ENCODE measurements at regions not wholly inside any gene's neighbourhood (a gene's known extent, or its start where the extent isn't known, plus 50 kb on each side); places are given as distances from the start of the nearest gene placed in this dataset.
"Not testable (repeated sequence)": the region's sequence is repeated elsewhere in the genome, so short reads cannot be mapped to it uniquely, and the experiment has no call there.

DNA sequence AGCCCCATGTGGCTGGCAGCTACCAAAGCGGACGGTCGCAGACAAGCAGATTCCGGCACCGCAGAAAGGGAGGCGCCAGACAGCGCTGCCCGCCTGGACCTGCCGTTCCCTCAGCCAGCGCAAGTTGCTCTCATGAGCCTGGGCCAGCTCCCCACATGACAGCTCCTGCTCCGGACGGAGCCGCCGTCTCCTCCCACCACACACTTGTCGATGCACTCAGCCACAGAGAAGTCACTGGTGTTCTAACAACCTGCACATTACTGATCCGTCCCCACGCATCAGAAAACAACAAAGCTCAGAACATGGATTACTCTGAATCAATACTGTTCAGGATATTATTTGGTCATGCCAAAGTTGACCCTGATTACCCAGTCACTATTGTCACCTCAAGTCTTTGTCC lies 74.4 kb upstream of the TNK2 start:
- DNase-seq (ENCODE audit: low spot score); in situ Hi-C loops (cut with MboI; ENCODE audit: low pct_unique_long_range_greater_than_20kb, low sequenced_read_pairs, unreplicated experiment): not testable (repeated sequence)

DNA sequence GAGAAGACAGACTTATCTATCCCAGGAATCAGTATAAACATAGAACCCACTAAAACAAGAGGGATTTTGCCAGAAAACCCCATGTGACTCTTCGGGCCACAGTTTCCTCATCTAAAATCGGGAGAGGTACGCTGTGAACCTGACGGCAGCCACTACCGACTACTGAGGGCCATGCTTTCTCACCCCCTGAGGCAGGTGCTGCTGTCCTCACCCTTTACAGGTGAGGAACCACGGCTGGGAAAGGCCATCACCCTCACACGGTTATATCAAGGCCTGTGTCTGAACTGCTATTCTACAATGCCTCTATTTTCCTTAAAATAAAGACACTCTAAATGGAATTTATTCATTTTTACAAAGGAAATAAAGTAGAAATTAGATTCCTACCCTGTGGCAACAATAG lies 73.4 kb upstream of the TNK2 start:
- in situ Hi-C loops (cut with MboI; ENCODE audit: low pct_unique_long_range_greater_than_20kb, low sequenced_read_pairs, unreplicated experiment); DNase-seq (ENCODE audit: low spot score): not testable (repeated sequence)

DNA sequence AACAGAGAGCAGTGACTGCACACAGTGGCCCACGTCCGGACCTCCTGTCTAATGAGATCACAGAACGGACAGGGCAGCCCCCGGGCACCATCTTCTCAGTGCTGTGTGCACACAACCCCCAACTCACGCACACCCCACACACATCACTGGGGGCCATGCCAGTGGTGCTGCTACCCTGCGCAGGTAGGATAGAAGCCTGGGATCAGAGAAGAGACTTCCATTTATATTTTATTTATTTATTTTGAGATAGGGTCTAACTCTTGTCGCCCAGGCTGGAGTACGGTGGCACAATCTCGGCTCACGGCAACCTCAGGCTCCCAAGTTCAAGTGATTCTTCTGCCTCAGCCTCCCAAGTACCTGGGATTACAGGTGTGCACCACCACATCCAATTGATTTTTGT lies 71.5 kb upstream of the TNK2 start:
- DNase-seq (ENCODE audit: low spot score); in situ Hi-C loops (cut with MboI; ENCODE audit: low pct_unique_long_range_greater_than_20kb, low sequenced_read_pairs, unreplicated experiment): not testable (repeated sequence)

DNA sequence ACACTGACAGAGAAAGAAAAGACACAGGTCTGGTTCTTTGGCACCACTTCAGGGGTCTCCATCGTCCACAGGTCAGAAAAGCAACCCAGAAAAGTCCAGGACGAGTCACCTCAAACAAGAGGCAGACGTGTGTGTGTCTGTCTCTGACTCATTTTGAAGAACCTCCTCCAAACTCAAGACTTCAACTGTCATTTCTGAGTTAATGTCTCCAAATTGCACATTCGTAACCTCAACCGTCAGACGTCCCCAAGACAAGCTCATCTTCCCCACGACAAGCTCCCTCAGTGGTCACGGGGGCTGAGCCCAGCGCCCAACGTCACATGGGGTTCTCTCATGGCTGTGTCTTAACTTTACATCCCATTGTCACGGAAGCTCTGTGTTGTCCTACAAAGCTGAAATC lies 70.2 kb upstream of the TNK2 start:
- in situ Hi-C loops (cut with MboI; ENCODE audit: low pct_unique_long_range_greater_than_20kb, low sequenced_read_pairs, unreplicated experiment); DNase-seq (ENCODE audit: low spot score): not testable (repeated sequence)

DNA sequence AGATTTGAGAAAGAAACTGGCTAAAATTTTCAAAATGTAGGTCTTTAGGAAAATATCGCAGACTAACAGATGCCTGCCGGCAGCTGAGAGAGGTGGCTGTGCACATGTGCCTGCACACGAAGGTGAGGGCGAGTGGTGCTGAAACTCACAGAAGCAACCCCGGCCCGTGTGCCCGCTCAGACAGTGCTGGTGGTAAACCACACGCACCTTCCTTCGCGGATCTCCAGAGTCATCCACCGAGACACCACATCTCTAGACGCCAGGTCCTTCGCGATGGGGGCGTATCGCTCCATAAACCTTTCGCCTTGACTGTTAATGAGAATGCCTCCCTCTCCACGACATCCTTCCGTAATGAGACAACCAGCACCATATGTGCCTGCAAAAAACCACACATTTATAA lies 68.5 kb upstream of the TNK2 start:
- in situ Hi-C loops (cut with MboI; ENCODE audit: low pct_unique_long_range_greater_than_20kb, low sequenced_read_pairs, unreplicated experiment), result not testable (repeated sequence)

DNA sequence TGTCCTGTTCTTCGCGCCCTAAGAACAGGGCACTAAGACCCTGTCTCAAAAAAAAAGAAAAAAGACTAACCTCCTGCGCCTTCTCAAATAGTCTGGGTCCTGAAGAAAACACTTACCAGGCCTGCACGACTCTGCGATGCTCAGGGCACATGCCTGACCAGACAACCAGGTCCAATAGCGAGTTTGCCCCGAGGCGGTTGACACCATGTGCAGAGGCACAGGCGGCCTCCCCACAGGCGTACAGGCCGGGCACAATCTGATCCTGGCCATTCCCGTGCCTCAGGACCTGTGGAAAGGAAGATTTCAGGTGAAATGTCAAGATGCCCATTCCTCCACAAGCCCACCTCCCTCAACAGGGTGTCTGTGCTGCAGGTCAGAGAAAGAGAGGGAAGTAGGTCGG lies 65.9 kb upstream of the TNK2 start:
- in situ Hi-C loops (cut with MboI; ENCODE audit: low pct_unique_long_range_greater_than_20kb, low sequenced_read_pairs, unreplicated experiment); DNase-seq (ENCODE audit: low spot score): not testable (repeated sequence)

More for the DNA sequence above, 68.5 kb upstream of the TNK2 start:
- DNase-seq (ENCODE audit: low spot score), result not testable (repeated sequence)

DNA sequence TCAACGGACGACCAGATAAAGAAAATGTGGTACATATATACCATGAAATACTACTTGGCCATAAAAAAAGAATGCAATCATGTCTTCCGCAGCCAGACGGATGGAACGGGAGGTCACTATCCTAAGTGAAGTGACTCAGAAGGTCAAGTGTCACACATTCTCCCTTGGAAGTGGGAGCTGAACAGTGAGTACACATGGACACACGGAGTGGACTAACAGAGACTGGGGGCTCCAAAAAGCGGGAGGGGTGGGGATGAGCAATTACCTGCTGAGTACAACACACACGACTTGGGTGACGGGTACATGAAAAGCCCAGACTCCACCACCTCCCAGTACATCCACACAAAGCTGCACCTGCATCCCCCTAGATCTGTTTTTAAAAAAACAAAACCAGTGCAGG lies 62.5 kb upstream of the TNK2 start:
- in situ Hi-C loops (cut with MboI; ENCODE audit: low pct_unique_long_range_greater_than_20kb, low sequenced_read_pairs, unreplicated experiment); DNase-seq (ENCODE audit: low spot score): not testable (repeated sequence)

DNA sequence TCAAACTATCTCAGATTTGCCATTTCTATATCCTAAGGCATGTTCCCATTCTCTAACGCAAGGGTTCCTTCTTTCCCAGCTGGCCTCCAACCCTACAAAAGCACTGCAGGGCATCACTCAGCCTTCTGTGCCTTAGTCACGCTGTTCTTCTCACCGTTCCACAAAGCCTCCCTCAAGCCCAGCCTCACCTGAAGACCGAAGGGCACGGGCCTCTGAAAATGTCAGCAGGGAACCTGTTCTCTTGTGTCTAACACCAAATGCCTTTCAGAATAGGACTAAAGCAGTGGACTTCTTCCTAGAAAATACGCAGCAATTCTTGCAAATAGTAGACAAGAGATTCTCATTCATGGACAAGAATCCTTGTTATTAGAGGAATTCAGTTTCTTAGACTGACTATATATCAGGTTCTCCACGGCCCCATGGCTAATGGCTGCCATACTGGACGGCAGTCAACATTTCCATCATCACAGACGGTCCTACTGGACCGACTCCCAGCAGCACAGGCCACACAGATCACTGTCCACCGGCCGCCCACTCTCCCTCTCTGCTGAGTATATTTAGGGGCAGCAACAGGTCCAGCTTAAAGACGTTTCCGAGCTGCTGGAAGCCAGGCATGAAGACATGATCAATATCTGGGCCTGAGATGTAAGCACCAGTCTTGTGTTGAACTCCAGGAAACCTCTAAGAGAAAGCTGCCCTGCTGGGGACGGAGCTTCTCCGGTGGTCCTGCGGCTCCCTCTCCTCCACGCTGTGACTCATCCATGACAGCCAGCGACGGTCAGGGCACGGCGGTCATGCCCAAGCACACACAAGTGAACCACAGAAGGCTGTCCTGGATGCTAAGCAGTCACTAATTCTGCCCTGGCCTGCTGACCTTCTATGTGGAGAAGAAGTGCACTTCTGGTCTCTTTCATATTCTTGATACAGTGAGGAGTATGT lies 61.8 kb upstream of the TNK2 start:
- in situ Hi-C loops (cut with MboI; ENCODE audit: low pct_unique_long_range_greater_than_20kb, low sequenced_read_pairs, unreplicated experiment); DNase-seq (ENCODE audit: low spot score): not testable (repeated sequence)

DNA sequence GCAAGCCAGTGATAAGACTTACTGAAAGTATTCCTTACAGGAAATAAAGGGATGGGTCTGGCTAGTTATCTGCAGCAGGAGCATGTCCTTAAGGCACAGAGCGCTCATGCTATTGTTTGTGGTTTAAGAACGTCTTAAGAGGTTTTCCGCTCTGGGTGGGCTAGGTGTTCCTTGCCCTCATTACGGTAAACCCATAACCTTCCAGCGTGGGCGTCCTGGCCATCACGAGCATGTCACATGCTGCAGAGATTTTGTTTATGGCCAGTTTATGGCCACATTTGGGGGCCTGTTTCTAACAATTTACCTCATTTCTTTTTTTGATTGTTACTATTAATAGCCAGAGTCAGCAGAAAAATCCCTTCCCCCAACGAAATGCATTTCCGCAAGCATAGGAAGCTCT lies 61.0 kb upstream of the TNK2 start:
- DNase-seq (ENCODE audit: low spot score); in situ Hi-C loops (cut with MboI; ENCODE audit: low pct_unique_long_range_greater_than_20kb, low sequenced_read_pairs, unreplicated experiment): not testable (repeated sequence)

DNA sequence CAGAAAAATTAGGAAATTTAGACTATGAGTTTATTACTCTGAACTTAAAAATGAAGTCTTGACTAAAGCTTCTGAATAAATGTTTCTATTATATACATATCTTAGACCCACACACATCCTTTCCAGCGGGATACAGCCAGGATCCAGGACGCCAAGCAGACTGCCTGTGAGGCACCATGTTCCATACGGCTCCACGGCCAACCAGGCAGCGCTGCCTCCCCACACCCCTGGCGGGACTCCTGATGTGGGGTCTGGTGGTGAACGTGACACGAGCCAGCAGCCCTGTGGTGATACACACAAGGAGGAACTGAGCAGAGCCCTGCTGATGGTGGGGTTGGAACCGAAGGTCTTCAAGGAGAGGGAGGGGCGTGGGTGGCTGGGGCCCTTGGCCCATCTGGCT lies 59.8 kb upstream of the TNK2 start:
- DNase-seq (ENCODE audit: low spot score); in situ Hi-C loops (cut with MboI; ENCODE audit: low pct_unique_long_range_greater_than_20kb, low sequenced_read_pairs, unreplicated experiment): not testable (repeated sequence)

DNA sequence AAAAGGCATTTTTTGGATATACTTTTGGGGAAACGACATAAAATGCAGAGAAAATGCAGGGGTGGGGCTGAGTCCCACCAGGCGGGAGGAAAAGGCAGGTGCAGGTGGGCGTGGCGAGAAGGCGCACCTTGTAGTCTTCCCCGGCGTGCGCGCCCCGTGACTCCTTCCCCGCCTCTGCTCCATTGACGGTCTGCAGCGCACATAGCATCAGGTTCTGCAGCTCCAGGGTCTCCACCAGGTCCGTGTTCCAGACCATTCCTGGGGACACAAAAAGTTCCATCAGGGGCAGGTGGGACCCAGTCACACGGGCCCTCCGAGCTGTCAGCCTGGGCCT lies 59.0 kb upstream of the TNK2 start:
- in situ Hi-C loops (cut with MboI; ENCODE audit: low pct_unique_long_range_greater_than_20kb, low sequenced_read_pairs, unreplicated experiment), result not testable (repeated sequence)

DNA sequence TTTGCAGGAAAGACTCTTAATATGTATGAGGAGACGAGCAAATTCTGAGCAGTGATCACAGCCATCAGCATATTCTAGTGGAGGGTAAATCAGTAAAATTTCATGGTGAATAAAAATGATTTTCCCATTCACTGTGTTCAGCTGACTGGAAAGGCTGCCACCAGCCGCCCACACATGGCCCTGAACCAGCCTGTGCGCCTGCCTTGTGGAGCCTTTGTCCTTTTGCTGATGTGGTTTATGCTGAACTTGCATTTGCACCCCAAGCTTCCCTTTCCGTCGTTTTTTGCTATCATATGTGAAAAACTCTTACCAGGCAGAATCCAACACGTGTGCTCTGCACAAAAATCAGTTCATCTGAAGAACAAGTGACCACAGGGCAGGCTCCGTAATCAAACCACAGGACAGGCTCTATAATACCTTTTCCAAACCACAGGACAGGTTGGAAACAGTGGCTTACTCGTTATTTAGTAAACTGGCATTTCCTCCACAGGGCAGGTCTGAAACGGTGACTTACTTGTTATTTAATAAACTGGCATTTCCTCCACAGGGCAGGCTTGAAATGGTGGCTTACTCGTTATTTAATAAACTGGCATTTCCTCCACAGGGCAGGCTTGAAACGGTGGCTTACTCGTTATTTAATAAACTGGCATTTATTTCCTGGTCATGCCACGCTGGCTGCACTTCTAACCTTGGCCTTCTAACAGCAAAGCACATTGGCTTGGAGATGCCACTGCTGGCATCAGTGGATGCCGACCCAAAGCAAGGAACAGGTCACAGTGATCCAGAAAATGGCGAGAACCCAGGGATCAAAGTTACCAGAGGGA lies 58.4 kb upstream of the TNK2 start:
- in situ Hi-C loops (cut with MboI; ENCODE audit: low pct_unique_long_range_greater_than_20kb, low sequenced_read_pairs, unreplicated experiment); DNase-seq (ENCODE audit: low spot score): not testable (repeated sequence)

More for the DNA sequence above, 59.0 kb upstream of the TNK2 start:
- DNase-seq (ENCODE audit: low spot score), result not testable (repeated sequence)

DNA sequence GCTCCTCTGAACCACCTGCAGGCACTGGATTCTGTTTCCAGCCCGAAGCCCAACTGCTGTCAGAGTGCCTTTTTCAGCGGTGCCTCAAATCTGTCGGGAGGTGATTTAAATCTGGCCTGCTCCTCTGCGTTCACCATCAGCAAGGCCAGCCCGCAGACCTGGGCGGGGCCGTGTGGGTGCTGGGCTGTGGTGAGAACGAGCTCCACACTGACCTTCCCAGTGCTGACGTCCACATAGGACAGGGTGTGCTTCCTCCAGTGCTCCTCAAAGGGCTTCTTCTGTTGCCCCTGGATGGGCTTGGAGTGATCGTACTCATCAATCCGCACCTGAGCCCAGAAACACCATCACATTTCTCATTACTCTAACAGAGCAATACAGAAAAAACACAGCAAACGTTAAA lies 56.9 kb upstream of the TNK2 start:
- DNase-seq (ENCODE audit: low spot score); in situ Hi-C loops (cut with MboI; ENCODE audit: low pct_unique_long_range_greater_than_20kb, low sequenced_read_pairs, unreplicated experiment): not testable (repeated sequence)

DNA sequence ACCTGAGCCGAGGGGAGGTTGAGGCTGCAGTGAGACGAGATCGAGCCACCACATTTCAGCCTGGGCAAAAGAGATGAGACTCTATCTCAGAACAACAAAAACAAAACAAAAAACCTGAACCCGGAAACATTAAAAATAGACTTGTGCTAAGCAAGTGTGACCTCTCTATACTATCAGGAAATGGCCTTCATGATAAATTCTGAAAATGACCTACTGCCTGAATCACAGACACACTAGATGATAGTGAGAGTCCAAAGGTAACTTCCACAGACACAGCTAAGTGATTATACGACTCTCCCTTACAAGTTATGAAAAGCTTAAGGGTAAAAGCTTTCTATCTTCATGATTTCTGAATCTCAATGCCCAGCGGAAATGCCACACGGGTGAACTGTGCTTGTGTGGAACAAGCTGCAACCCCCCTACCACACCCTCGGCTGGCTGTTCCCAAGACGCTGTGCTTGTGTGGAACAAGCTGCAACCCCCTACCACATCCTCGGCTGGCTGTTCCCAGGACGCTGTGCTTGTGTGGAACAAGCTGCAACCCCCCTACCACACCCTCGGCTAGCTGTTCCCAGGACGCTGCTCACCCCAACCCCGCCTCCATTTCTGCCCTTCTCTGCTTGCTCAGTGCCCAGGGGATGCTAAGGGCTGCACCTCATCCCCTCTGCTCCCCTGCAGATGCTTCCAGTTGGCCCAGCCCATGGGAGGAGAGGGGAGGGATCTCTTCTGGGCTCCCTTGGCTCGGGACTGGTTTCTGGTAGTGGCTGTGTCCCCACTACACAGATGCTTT lies 56.2 kb upstream of the TNK2 start:
- in situ Hi-C loops (cut with MboI; ENCODE audit: low pct_unique_long_range_greater_than_20kb, low sequenced_read_pairs, unreplicated experiment); DNase-seq (ENCODE audit: low spot score): not testable (repeated sequence)

DNA sequence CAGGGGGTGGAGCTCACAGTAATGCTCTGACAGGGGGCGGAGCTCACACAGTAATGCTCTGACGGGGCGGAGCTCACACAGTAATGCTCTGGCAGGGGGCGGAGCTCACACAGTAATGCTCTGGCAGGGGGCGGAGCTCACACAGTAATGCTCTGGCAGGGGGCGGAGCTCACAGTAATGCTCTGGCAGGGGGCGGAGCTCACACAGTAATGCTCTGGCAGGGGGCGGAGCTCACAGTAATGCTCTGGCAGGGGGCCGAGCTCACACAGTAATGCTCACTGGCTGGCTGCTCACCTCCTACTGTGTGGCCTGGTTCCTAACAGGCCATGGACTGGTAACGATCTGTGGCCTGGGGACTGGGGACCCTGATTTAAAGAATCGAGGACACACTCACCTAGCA lies 53.9 kb upstream of the TNK2 start:
- DNase-seq (ENCODE audit: low spot score); in situ Hi-C loops (cut with MboI; ENCODE audit: low pct_unique_long_range_greater_than_20kb, low sequenced_read_pairs, unreplicated experiment): not testable (repeated sequence)

DNA sequence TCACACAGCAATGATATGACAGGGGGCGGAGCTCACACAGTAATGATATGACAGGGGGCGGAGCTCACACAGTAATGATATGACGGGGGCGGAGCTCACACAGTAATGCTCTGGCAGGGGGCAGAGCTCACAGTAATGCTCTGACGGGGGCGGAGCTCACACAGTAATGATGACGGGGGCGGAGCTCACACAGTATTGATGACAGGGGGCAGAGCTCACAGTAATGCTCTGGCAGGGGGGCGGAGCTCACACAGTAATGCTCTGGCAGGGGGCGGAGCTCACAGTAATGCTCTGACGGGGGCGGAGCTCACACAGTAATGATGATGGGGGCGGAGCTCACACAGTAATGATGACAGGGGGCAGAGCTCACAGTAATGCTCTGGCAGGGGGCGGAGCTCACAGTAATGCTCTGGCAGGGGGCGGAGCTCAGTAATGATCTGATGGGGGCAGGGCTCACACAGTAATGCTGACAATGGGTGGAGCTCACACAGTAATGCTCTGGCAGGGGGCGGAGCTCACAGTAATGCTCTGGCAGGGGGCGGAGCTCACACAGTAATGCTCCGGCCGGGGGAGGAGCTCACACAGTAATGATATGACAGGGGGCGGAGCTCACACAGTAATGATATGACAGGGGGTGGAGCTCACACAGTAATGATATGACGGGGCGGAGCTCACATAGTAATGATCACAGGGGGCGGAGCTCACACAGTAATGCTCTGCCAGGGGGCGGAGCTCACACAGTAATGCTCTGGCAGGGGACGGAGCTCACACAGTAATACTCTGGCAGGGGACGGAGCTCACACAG lies 52.8 kb upstream of the TNK2 start:
- in situ Hi-C loops (cut with MboI; ENCODE audit: low pct_unique_long_range_greater_than_20kb, low sequenced_read_pairs, unreplicated experiment); DNase-seq (ENCODE audit: low spot score): not testable (repeated sequence)

DNA sequence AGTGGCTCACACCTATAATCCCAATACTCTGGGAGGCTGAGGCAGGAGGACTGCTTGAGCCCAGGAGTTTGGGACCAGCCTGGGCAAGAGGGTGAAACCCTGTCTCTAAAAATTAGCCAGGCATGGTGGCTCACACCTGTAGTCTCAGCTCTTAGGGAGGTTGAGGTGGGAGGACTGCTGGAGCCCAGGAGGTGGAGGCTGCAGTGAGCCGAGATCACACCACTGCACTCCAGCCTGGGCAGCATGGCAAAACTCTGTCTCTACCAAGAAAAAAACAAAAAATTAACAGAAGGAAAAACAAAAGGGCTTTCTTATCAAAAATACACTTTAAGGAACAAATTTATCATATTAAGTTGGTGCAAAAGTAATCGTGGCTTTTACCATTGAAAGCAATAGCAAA lies 51.8 kb upstream of the TNK2 start:
- in situ Hi-C loops (cut with MboI; ENCODE audit: low pct_unique_long_range_greater_than_20kb, low sequenced_read_pairs, unreplicated experiment); DNase-seq (ENCODE audit: low spot score): not testable (repeated sequence)
